T-helper 1 cell treated with Interleukin-12 subunit alpha and Interleukin-12 subunit beta and Interleukin-4 antibody, amounts not matched to agents 30 μg/mL and 1 μg/mL, for 36 hours (primary cell): ENCODE measurements at regions not wholly inside any gene's neighbourhood (a gene's known extent, or its start where the extent isn't known, plus 50 kb on each side); places are given as distances from the start of the nearest gene placed in this dataset.
"Not testable (repeated sequence)": the region's sequence is repeated elsewhere in the genome, so short reads cannot be mapped to it uniquely, and the experiment has no call there.

Experiments
- H3K27ac Mint-ChIP-seq: one replicate; pipeline ENCODE4 v1.8.0; 2021; ENCODE audit warnings: mild to moderate bottlenecking, mixed read lengths
- H3K27me3 Mint-ChIP-seq: one replicate; pipeline ENCODE4 v1.8.0; 2021; ENCODE audit warnings: low read depth, mixed read lengths
- H3K36me3 Mint-ChIP-seq: one replicate; pipeline ENCODE4 v1.8.0; 2021; ENCODE audit warnings: low read depth, mixed read lengths
- H3K4me1 Mint-ChIP-seq: one replicate; pipeline ENCODE4 v1.8.0; 2021; ENCODE audit warnings: low read depth, mixed read lengths
- H3K4me3 Mint-ChIP-seq: one replicate; pipeline ENCODE4 v1.8.0; 2021; ENCODE audit warnings: mild to moderate bottlenecking, moderate library complexity, mixed read lengths
- H3K9me3 Mint-ChIP-seq: one replicate; pipeline ENCODE4 v1.8.0; 2021; ENCODE audit warnings: mixed read lengths

DNA sequence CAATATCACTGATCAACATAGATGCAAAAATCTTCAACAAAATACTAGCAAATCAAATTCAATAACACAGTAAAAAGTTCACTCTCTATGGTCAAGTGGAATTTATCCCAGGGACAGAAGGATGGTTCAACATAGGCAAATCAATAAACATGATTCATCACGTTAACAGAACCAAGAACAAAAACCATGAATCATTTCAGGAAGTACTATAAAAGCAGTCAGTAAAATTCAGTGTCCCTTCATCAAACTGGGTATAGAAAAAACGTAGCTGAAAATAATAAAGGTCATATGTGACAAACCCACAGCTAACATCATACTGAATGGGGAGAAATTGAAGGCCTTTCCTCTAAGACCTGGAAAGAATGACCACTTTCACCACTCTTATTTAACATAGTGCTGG, 172.1 kb downstream of the POLR2M start:
- H3K4me1 Mint-ChIP-seq, result no peaks in the 10 kb centered on the region
- H3K9me3 Mint-ChIP-seq, result peaks cover 13% of the 10 kb centered on the region
- H3K27ac Mint-ChIP-seq, result no peak overlapping the region
- no peaks in the 10 kb centered on the region for H3K36me3 Mint-ChIP-seq
- no peak overlapping the region for H3K4me3 Mint-ChIP-seq
- peaks cover 48% of the 10 kb centered on the region for H3K27me3 Mint-ChIP-seq

DNA sequence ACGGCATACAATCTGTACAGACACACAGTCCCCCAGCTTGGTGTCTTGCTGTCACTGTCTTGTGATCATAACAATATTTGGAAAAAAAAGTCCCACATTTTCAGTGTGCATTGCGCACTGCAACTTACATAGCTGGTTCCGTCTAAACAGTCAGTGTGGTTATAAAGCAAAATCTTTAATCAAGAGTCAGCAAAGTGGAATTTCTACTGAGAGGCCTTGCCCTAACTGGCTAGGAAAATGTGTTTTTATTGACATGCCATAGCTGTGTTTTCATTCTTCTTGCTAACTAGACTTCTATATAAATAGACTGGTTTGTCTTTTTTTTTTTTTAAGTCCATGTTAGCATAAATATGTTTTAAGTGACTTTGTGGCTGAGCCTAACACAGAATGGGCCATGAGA, 174.8 kb downstream of the POLR2M start:
- Mint-ChIP-seq H3K9me3 (peaks cover 1% of the 10 kb centered on the region), H3K36me3 (no peaks in the 10 kb centered on the region), H3K27me3 (peaks cover 35% of the 10 kb centered on the region), H3K27ac (no peak overlapping the region), H3K4me3 (no peak overlapping the region), H3K4me1 (no peaks in the 10 kb centered on the region)

DNA sequence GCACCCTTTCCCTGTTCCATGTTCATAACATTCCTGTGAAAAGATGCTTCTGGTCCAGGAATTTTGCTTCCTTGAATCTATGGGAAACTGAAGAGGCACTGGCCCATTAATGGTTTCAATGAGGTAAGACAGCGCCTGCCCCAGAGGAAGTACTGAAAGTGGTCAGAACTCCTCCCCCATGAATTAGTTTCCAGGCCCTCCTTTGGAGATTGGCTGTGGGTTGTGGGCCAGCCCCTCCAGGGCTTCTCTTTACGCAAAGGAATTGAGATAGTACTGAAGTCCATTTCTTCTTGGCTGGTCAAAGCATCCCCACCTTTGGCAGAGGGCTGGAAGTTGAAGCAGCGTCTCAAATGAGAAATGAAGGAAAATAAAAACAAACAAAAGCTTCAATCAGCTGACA, 175.5 kb downstream of the POLR2M start:
- no peak overlapping the region for H3K4me3 Mint-ChIP-seq
- no peaks in the 10 kb centered on the region for H3K36me3 Mint-ChIP-seq
- H3K27ac Mint-ChIP-seq, result no peak overlapping the region
- H3K27me3 Mint-ChIP-seq, result peaks cover 30% of the 10 kb centered on the region
- no peaks in the 10 kb centered on the region for H3K9me3 Mint-ChIP-seq
- no peaks in the 10 kb centered on the region for H3K4me1 Mint-ChIP-seq

DNA sequence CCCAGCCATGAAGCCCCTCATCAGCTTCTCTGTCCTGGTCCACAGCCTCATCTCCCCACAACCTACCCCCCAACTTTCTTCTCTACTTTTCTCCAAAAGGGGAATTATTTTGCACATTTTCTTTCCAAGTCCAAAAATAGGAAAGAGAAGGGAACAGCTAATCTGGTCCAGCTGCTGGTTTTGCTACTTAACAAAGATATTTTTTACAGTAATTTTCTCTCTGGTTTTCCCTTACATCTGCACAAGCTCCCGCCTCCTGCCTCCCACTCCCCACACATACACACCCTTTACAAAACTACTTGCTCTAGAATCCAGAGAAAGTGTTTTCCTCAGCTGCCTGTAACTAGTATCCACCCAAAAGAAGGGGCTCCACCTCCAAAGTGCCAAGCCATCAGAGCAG, 177.2 kb downstream of the POLR2M start:
- peaks cover 19% of the 10 kb centered on the region for H3K27me3 Mint-ChIP-seq
- no peak overlapping the region for H3K27ac Mint-ChIP-seq
- H3K4me1 Mint-ChIP-seq, result no peaks in the 10 kb centered on the region
- H3K9me3 Mint-ChIP-seq, result no peaks in the 10 kb centered on the region
- no peaks in the 10 kb centered on the region for H3K36me3 Mint-ChIP-seq
- H3K4me3 Mint-ChIP-seq, result no peak overlapping the region

DNA sequence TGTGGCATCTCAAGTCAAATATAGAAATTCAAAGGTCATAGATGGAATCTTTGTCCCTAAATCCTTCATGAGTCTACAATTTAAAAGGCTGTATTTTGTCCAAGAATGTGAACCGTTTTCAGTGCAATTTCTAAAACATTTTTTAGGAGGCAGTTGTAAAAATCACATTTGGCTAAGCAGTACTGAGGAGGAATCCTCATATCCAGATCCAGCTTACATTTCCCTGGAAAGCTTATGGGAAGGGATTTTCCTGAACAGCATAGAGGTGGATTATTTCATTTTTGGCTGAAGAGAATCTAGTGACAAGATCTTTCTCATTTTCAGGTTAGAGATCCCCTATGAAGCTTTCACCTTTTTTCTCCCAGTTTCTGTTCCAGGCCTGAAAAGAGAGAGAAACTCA, 178.4 kb downstream of the POLR2M start:
- Mint-ChIP-seq H3K4me1 (no peaks in the 10 kb centered on the region), H3K27ac (no peak overlapping the region), H3K27me3 (peaks cover 21% of the 10 kb centered on the region), H3K9me3 (no peaks in the 10 kb centered on the region), H3K4me3 (no peak overlapping the region), H3K36me3 (no peaks in the 10 kb centered on the region)

DNA sequence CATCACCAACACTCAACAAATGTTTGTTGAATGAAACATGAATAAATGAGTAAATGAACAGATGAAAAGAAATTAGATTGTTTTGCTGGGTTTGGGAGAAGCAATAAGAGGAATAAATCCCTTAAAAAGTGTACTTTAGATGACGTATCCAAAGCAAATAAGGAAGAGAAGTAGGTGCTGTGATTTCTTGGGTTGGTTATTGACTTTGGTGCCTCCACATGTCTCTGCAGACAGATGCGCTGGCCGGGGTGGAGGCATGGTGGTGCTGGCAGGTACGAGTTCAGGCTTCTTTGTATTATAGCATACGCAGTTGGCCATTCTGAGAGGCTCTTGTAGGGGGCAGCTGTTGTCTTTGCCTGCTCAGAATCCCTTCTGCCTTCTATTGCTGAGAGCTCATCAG, 178.9 kb downstream of the POLR2M start:
- Mint-ChIP-seq H3K27ac (no peak overlapping the region), H3K4me1 (no peaks in the 10 kb centered on the region), H3K27me3 (peaks cover 26% of the 10 kb centered on the region), H3K36me3 (no peaks in the 10 kb centered on the region), H3K9me3 (no peaks in the 10 kb centered on the region), H3K4me3 (no peak overlapping the region)

DNA sequence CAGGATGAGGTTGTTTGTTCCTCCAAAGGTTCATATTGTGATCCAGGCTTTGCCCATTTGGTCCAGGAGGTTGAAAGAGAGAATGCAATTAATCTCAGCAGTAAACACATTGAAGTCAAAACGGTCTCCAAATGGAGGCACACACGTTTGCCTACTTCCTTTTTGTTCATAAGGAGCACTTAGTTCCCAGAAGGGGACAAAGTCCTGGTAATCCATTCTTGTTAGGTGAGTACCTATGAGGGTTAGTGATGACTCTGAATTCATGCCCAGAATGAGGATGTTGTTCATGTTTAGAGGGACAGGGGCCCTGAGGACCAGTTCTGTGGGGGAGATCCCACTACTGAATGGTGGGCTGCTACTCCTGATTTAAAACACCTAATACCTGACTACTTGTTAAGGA, 177.7 kb downstream of the ALDH1A2 start:
- Mint-ChIP-seq H3K9me3 (no peaks in the 10 kb centered on the region), H3K27me3 (peaks cover 27% of the 10 kb centered on the region), H3K36me3 (no peaks in the 10 kb centered on the region), H3K27ac (no peak overlapping the region), H3K4me3 (no peak overlapping the region), H3K4me1 (no peaks in the 10 kb centered on the region)

DNA sequence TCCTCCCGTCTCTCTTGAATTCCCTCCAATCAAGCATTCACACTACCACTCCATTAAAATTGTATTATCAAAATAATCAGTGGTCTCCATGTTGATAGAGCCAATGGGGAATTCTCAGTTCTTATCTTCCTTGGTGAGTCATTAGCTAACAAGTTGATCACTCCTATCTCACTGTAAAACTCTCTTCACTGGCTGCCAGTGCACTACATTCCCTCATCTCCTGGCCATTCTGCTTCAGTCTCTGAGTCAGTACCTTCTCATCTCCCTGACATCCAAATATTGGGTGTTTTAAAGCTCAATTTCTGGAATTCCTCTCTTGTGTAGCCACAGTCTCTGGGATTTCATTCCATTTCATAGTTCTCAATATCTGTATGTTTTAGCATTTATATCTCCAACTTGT, 175.2 kb downstream of the ALDH1A2 start:
- H3K4me3 Mint-ChIP-seq, result no peak overlapping the region

DNA sequence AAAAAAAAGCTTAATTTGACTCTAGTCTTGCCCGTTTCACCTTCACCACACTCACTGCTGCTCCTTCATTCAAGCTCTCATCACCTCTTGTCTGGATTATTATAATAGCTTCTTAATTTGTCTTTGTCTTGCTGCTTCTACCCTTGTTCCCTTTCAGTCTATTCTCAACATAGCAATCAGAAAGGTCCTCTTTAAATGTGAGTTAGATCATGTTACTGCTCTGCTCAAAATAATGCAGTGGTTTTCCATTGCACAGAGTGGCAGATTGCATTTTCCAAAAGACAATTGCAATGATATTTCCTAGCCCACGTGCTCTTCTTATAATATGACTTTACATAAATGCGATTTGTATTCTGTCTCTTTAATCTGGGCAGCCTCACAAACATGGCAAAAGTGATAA, 174.6 kb downstream of the ALDH1A2 start:
- H3K27me3 Mint-ChIP-seq, result peaks cover 19% of the 10 kb centered on the region
- no peak overlapping the region for H3K4me3 Mint-ChIP-seq
- no peak overlapping the region for H3K27ac Mint-ChIP-seq
- no peaks in the 10 kb centered on the region for H3K36me3 Mint-ChIP-seq
- no peaks in the 10 kb centered on the region for H3K4me1 Mint-ChIP-seq
- no peaks in the 10 kb centered on the region for H3K9me3 Mint-ChIP-seq

More for the DNA sequence above, 175.2 kb downstream of the ALDH1A2 start:
- H3K27me3 Mint-ChIP-seq, result peaks cover 25% of the 10 kb centered on the region
- H3K9me3 Mint-ChIP-seq, result no peaks in the 10 kb centered on the region
- no peaks in the 10 kb centered on the region for H3K36me3 Mint-ChIP-seq
- no peak overlapping the region for H3K27ac Mint-ChIP-seq
- no peaks in the 10 kb centered on the region for H3K4me1 Mint-ChIP-seq

DNA sequence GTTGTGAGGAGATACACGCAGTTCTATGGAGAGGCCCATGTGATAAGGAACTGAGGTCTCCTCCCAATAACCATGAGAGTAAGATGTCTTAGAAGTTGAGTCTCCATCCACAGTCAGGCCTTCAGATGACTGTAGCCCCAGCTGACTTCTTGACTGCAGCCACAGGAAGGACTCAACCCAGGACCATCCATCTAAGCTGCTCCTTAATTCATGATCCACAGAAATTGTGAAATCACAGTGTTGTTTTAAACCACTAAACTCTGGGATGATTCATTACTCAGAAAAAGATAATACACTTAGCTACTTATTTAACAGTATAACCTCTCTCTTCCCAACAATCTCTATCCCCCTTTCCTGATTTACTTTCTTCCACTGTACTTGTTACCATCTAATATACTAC, 173.3 kb downstream of the ALDH1A2 start:
- Mint-ChIP-seq H3K36me3 (no peaks in the 10 kb centered on the region), H3K27ac (no peak overlapping the region), H3K4me3 (no peak overlapping the region), H3K27me3 (peaks cover 19% of the 10 kb centered on the region), H3K4me1 (no peaks in the 10 kb centered on the region), H3K9me3 (no peaks in the 10 kb centered on the region)

DNA sequence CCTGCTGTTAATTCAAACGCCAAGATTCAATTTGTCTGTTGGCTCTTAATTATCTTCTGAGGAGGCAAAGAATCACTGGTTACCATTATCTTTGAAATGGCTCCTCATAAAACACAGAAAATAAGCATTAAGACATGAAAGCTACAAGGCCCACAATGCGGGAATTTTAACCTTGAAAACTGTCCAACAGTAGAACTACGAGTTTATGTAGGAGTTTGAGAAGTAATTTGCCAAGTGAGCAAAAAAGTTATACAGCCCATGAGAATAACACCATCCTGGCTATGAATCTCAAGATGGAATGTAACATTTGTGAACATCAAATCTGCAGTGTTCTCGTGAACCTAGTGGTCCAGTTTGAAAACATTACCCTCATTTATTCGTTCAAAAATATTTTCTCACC, 172.5 kb downstream of the ALDH1A2 start:
- H3K27ac Mint-ChIP-seq, result no peak overlapping the region
- H3K4me3 Mint-ChIP-seq, result no peak overlapping the region
- H3K4me1 Mint-ChIP-seq, result no peaks in the 10 kb centered on the region
- H3K27me3 Mint-ChIP-seq, result peaks cover 14% of the 10 kb centered on the region
- H3K9me3 Mint-ChIP-seq, result no peaks in the 10 kb centered on the region
- no peaks in the 10 kb centered on the region for H3K36me3 Mint-ChIP-seq

DNA sequence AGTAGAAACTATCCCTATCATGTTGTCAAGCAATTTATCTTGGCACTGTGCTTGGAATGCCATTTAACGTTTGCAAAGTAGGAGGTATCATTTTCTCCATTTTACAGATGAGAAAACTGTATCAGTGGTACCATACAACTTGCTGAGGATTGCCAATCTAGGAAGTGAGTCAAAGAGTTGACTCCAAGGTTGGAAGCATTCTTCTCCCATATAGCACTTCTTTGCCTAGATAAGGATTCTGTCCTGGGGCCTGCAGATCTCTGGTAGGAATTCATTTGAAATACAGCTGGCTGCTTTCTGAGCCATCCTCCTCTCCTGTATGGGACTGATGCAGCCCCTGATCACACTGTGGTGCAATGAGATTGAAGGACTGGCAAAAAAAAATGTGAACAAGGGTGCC, 170.2 kb downstream of the ALDH1A2 start:
- Mint-ChIP-seq H3K4me3 (no peak overlapping the region), H3K27me3 (peaks cover 7% of the 10 kb centered on the region), H3K27ac (no peak overlapping the region), H3K4me1 (no peaks in the 10 kb centered on the region), H3K9me3 (no peaks in the 10 kb centered on the region), H3K36me3 (no peaks in the 10 kb centered on the region)

DNA sequence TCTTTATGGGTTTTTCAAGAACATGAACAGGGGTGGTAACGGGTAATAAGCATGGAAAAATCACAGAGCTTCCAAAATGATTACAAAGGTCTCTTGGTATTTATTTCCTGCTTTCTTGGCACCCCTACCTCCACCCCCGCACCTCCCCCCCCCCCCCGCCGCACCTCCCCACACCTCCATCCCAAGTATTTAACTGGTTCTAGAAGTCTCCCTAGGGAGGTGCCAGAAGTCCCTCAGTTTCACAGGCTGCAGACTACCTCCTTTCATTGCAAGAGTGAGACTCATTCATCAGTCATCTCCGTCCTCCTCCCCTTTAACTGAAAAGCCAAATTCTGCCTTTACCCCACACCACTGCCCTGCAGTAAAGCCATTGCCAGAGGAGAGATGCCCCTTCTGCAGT, 169.4 kb downstream of the ALDH1A2 start:
- Mint-ChIP-seq H3K4me1 (no peaks in the 10 kb centered on the region), H3K27ac (no peak overlapping the region), H3K27me3 (no peaks in the 10 kb centered on the region), H3K4me3 (no peak overlapping the region), H3K9me3 (no peaks in the 10 kb centered on the region), H3K36me3 (no peaks in the 10 kb centered on the region)

DNA sequence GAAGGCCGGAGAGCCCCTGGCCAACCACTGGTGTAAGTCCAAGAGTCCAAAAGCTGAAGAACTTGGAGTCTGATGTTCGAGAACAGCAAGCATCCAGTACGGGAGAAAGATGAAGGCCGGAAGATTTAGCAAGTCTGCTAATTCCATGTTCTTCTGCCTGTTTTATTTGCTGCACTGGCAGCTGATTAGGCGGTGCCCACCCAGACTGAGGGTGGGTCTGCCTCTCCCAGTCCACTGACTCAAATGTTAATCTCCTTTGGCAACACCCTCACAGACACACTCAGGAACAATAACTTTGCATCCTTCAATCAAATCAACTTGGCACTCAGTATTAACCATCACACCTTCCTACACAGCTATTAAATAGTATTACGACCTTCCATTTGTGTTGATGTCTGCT, 168.6 kb downstream of the ALDH1A2 start:
- H3K27me3 Mint-ChIP-seq, H3K4me3 Mint-ChIP-seq, H3K4me1 Mint-ChIP-seq, H3K27ac Mint-ChIP-seq, H3K36me3 Mint-ChIP-seq, H3K9me3 Mint-ChIP-seq: not testable (repeated sequence)

DNA sequence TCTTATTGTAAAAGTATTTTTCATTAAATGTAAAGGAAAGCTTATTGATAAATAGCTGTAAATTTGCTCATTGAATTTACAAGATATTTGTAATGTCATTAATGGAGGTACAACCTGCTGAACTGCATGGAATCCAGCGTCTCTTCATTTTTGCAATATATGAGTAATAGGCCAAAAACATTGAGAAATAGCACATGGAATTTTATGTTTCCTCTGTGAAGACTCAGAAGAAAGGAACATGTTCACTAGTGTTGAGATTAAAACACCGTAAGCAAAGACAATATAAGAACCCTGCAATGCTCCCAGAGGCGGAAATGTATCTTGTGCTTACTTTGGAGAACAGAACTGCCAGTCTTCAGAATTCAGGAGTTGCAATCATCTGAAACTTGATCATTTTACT, 167.6 kb downstream of the ALDH1A2 start:
- no peaks in the 10 kb centered on the region for H3K4me1 Mint-ChIP-seq
- no peak overlapping the region for H3K4me3 Mint-ChIP-seq
- no peak overlapping the region for H3K27ac Mint-ChIP-seq
- H3K27me3 Mint-ChIP-seq, result no peaks in the 10 kb centered on the region
- no peaks in the 10 kb centered on the region for H3K9me3 Mint-ChIP-seq
- H3K36me3 Mint-ChIP-seq, result no peaks in the 10 kb centered on the region

DNA sequence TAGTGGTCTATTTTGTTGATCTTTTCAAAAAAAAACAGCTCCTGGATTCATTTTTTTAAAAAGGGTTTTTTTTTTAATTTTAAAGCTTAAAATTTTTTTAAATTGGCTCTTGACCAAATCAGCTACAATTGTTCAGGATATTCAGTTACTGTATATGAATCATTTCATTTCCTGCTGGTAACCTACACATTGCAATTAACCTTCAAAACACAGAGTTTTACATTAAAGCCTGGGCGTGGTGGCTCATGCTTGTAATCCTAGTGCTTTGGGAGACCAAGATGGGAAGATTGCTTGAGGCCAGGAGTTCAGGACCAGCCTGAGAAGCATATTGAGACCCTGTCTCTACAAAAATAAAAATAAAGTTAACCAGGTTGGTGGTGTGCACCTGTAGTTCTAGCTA, 163.4 kb downstream of the ALDH1A2 start:
- Mint-ChIP-seq H3K36me3 (no peaks in the 10 kb centered on the region), H3K27me3 (peaks cover 3% of the 10 kb centered on the region), H3K4me3 (no peak overlapping the region), H3K4me1 (no peaks in the 10 kb centered on the region), H3K27ac (no peak overlapping the region), H3K9me3 (no peaks in the 10 kb centered on the region)
